K562 (cell line): ENCODE measurements at regions not wholly inside any gene's neighbourhood (a gene's known extent, or its start where the extent isn't known, plus 50 kb on each side); places are given as distances from the start of the nearest gene placed in this dataset.

Experiments
- CLOCK ChIP-seq: fragments of 250-450 bp; sonication (Bioruptor Pico); IDR thresholded peaks from 2 replicates; pipeline ENCODE4 v1.4.0; 2020; ENCODE audit warnings: mild to moderate bottlenecking, moderate library complexity, borderline replicate concordance
- EP300 ChIP-seq: IDR thresholded peaks from 2 replicates; pipeline ENCODE4 v1.6.1; 2012; ENCODE audit warnings: low read length, improper control_type of control experiment
- ETV1 ChIP-seq: fragments of 450-650 bp; conservative IDR thresholded peaks from 2 replicates; pipeline ENCODE4 v1.6.1; 2016; ENCODE audit warnings: missing genetic modification characterization, control low read depth, low read depth, missing compliant biosample characterization
- HBP1 ChIP-seq: fragments of 450-650 bp; formaldehyde crosslinking; IDR thresholded peaks from 2 replicates; pipeline ENCODE4 v1.4.0; 2022; ENCODE audit warnings: missing genetic modification characterization
- KAT7 ChIP-seq: sonication (generic); formaldehyde crosslinking; IDR thresholded peaks from 2 replicates; pipeline ENCODE4 v1.8.0; 2022; ENCODE audit warnings: missing genetic modification reagents, mild to moderate bottlenecking, borderline replicate concordance
- PML ChIP-seq: IDR thresholded peaks from 2 replicates; pipeline ENCODE4 v1.6.1; 2012; ENCODE audit warnings: low read length, inconsistent platforms
- POLR2AphosphoS5 ChIP-seq: IDR thresholded peaks from 2 replicates; pipeline ENCODE4 v1.6.1; 2011; ENCODE audit warnings: mild to moderate bottlenecking, low read depth, low read length, moderate library complexity; ENCODE audit not compliant: control insufficient read depth, insufficient read depth
- RBFOX2 ChIP-seq: fragments of 200-400 bp; formaldehyde crosslinking; IDR thresholded peaks from 2 replicates; pipeline ENCODE4 v1.6.1; 2017; ENCODE audit warnings: low read depth, mild to moderate bottlenecking, low read length, moderate library complexity
- TAF9B ChIP-seq: fragments of 450-650 bp; IDR thresholded peaks from 2 replicates; pipeline ENCODE4 v1.6.1; 2018; ENCODE audit warnings: mild to moderate bottlenecking; ENCODE audit not compliant: partially characterized antibody
- ZNF143 ChIP-seq: sonication (generic); formaldehyde crosslinking; IDR thresholded peaks from 2 replicates; pipeline ENCODE4 v1.9.0; 2022; ENCODE audit warnings: mild to moderate bottlenecking, missing genetic modification reagents
- ZNF175 ChIP-seq: fragments of 200-800 bp; sonication (Bioruptor generic); IDR thresholded peaks from 2 replicates; pipeline ENCODE4 v1.6.1; 2016; ENCODE audit warnings: low read depth, mild to moderate bottlenecking, missing genetic modification characterization, missing compliant biosample characterization
- ZNF224 ChIP-seq: sonication (generic); formaldehyde crosslinking; IDR thresholded peaks from 2 replicates; pipeline ENCODE4 v1.8.0; 2022; ENCODE audit warnings: mild to moderate bottlenecking, missing genetic modification reagents
- ZNF277 ChIP-seq: fragments of 250-450 bp; sonication (Bioruptor Pico); IDR thresholded peaks from 2 replicates; pipeline ENCODE4 v1.8.0; 2022; ENCODE audit warnings: inconsistent platforms, mild to moderate bottlenecking, moderate library complexity, borderline replicate concordance
- ZNF507 ChIP-seq: conservative IDR thresholded peaks from 2 replicates; pipeline ENCODE4 v1.6.1; 2017; ENCODE audit warnings: missing genetic modification characterization, missing compliant biosample characterization
- ZNF668 ChIP-seq: fragments of 250-450 bp; sonication (Bioruptor Pico); IDR thresholded peaks from 2 replicates; pipeline ENCODE4 v1.8.0; 2022; ENCODE audit warnings: mild to moderate bottlenecking, inconsistent platforms
- TF ChIP-seq, protein P1 (sequence below), 2 experiments: fragments of 150-350 bp in 1 of 2; IDR thresholded peaks; 2 replicates each; pipeline ENCODE4 v1.6.1; 2012 to 2016; ENCODE audit warnings: low read depth in 2 of 2, low read length in 2 of 2, mild to moderate bottlenecking in 1 of 2, moderate library complexity in 1 of 2
- TF ChIP-seq, protein P2 (sequence below): sonication (generic); formaldehyde crosslinking; IDR thresholded peaks from 2 replicates; pipeline ENCODE4 v1.8.0; 2022; ENCODE audit warnings: missing genetic modification reagents, mild to moderate bottlenecking, borderline replicate concordance

DNA sequence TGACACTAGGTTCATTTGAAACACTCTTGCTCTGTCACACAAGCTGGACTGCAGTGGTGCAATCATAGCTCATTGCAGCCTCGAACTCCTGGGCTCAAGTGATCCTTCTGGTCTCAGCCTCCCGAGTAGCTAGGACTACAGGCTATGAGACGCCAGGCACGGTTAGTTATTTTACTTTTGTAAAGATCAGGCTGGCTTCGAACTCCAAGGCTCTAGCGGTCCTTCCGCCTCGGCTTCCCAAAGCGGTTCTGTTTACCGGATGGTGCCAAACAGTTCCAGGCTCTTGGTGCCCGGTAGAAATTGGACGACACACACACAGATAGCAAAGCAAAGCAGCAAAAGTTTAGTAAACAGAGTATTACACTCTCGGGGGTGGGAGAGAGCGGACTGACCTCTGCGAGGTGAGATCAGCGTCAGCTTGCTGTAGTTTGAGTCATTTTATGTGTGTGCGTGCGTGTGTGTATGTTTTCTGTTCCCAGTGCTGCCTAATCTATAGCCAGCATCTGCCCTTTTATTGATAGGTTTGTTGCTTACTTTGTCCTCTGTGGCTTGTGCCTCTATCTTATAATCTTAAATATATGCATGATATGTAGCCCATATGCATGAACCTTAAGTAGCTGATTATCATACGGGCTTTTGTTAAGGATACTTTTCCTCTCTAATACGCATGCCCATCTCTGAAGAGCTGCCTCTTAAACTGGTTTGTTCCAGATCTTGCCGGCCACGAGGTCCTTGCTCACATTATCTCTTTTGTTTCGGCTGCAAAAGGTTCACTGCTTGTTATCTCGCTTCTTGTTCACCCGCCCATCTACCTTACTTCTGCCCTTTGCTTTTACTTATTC, 75.2 kb downstream of the OR2B2 start (continued):
- TF ChIP-seq CLOCK (CRISPR knock-in tag) (no peak), ZNF143 (CRISPR knock-in tag) (no peak), ETV1 (tag) (no peak), EP300 (peak; percentile 65), ZNF507 (tag) (no peak), ZNF668 (CRISPR knock-in tag) (no peak; the same call in 1 of the 2 replicates), TAF9B (peak; percentile 80), ZNF175 (CRISPR knock-in tag) (peak; percentile 33; the same call in 1 of the 2 replicates), POLR2AphosphoS5 (peak; percentile 83), RBFOX2 (peak; percentile 69), KAT7 (no peak), HBP1 (peak; percentile 94; the same call in 1 of the 2 replicates), ZNF224 (CRISPR knock-in tag) (no peak), PML (peak; percentile 24; the same call in 1 of the 2 replicates), ZNF277 (no peak)
- TF ChIP-seq, protein P1, sequence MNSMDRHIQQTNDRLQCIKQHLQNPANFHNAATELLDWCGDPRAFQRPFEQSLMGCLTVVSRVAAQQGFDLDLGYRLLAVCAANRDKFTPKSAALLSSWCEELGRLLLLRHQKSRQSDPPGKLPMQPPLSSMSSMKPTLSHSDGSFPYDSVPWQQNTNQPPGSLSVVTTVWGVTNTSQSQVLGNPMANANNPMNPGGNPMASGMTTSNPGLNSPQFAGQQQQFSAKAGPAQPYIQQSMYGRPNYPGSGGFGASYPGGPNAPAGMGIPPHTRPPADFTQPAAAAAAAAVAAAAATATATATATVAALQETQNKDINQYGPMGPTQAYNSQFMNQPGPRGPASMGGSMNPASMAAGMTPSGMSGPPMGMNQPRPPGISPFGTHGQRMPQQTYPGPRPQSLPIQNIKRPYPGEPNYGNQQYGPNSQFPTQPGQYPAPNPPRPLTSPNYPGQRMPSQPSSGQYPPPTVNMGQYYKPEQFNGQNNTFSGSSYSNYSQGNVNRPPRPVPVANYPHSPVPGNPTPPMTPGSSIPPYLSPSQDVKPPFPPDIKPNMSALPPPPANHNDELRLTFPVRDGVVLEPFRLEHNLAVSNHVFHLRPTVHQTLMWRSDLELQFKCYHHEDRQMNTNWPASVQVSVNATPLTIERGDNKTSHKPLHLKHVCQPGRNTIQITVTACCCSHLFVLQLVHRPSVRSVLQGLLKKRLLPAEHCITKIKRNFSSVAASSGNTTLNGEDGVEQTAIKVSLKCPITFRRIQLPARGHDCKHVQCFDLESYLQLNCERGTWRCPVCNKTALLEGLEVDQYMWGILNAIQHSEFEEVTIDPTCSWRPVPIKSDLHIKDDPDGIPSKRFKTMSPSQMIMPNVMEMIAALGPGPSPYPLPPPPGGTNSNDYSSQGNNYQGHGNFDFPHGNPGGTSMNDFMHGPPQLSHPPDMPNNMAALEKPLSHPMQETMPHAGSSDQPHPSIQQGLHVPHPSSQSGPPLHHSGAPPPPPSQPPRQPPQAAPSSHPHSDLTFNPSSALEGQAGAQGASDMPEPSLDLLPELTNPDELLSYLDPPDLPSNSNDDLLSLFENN (IDR thresholded peaks at IDR 0.05; ENCODE audit: low read depth in 2 of 2, low read length in 2 of 2): peak in 1 of 2 experiments; percentile 64; a peak in 1 of 4 replicates
- TF ChIP-seq, protein P2, sequence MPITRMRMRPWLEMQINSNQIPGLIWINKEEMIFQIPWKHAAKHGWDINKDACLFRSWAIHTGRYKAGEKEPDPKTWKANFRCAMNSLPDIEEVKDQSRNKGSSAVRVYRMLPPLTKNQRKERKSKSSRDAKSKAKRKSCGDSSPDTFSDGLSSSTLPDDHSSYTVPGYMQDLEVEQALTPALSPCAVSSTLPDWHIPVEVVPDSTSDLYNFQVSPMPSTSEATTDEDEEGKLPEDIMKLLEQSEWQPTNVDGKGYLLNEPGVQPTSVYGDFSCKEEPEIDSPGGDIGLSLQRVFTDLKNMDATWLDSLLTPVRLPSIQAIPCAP (CRISPR knock-in tag): no peak
